NB4 (cell line): ENCODE measurements at regions not wholly inside any gene's neighbourhood (a gene's known extent, or its start where the extent isn't known, plus 50 kb on each side); places are given as distances from the start of the nearest gene placed in this dataset.

Experiments
- MYC ChIP-seq: IDR thresholded peaks from 2 replicates; pipeline ENCODE4 v1.6.1; 2011; ENCODE audit warnings: low read depth, low read length
- POLR2A ChIP-seq: IDR thresholded peaks from 2 replicates; pipeline ENCODE4 v1.6.1; 2011; ENCODE audit warnings: mild to moderate bottlenecking; ENCODE audit not compliant: insufficient read length; ENCODE audit errors: extremely low read depth
- TF ChIP-seq, protein P1 (sequence below): IDR thresholded peaks from one replicate; pipeline ENCODE4 v1.5.1; 2012; ENCODE audit warnings: low read depth, low read length
- TF ChIP-seq, protein P2 (sequence below): IDR thresholded peaks from 2 replicates; pipeline ENCODE4 v1.6.1; 2011; ENCODE audit warnings: low read depth, low read length

DNA sequence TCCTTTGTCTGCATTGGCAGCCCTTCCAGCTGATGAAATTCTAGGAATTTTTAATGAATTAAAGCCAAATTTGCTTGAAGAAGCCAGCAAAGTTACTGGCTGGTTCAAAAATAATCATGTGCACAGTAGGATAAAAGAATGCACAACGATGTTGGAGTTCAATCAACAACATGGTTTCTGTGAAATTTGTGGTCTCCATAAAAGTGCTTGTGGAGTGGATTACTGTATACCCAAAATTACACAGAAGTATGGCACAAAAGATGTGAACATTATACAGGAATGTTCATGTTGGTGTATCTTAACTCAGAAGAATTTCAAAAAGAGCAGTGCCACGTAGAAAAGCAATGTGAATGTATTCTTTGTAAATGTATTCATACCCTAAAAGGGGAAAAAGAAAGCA lies 105.0 kb upstream of the METAP2 start:
- TF ChIP-seq, protein P1, sequence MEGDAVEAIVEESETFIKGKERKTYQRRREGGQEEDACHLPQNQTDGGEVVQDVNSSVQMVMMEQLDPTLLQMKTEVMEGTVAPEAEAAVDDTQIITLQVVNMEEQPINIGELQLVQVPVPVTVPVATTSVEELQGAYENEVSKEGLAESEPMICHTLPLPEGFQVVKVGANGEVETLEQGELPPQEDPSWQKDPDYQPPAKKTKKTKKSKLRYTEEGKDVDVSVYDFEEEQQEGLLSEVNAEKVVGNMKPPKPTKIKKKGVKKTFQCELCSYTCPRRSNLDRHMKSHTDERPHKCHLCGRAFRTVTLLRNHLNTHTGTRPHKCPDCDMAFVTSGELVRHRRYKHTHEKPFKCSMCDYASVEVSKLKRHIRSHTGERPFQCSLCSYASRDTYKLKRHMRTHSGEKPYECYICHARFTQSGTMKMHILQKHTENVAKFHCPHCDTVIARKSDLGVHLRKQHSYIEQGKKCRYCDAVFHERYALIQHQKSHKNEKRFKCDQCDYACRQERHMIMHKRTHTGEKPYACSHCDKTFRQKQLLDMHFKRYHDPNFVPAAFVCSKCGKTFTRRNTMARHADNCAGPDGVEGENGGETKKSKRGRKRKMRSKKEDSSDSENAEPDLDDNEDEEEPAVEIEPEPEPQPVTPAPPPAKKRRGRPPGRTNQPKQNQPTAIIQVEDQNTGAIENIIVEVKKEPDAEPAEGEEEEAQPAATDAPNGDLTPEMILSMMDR = no peak
- TF ChIP-seq, protein P2, sequence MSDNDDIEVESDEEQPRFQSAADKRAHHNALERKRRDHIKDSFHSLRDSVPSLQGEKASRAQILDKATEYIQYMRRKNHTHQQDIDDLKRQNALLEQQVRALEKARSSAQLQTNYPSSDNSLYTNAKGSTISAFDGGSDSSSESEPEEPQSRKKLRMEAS = no peak
- TF ChIP-seq POLR2A = no peak
- no peak for TF ChIP-seq MYC
